ENCODE measurements at regions not wholly inside any gene's neighbourhood (a gene's known extent, or its start where the extent isn't known, plus 50 kb on each side); places are given as distances from the start of the nearest gene placed in this dataset.

GRCh38 chr13:48181482-48182145 lies 51.4 kb upstream of the ITM2B start:
- DNase-seq (ENCODE audit: low read depth in 2 of 3, low spot score in 2 of 3) = no peak

GRCh38 chr13:48178126-48178525 lies 54.9 kb upstream of the ITM2B start:
- DNase-seq (ENCODE audit: low read depth in 2 of 3, low spot score in 2 of 3) = no peak

GRCh38 chr13:48176781-48177180 lies 56.2 kb upstream of the ITM2B start:
- no peak for DNase-seq (ENCODE audit: low read depth in 2 of 3, low spot score in 2 of 3)

- DNase-seq (ENCODE audit: low read depth in 2 of 3, low spot score in 2 of 3) = no peak
These were observed 57.8 kb upstream of the ITM2B start for GRCh38 chr13:48175185-48175584.

GRCh38 chr13:48167866-48168265 lies 65.1 kb upstream of the ITM2B start:
- DNase-seq (ENCODE audit: low read depth in 2 of 3, low spot score in 2 of 3) = no peak

GRCh38 chr13:48165727-48166126 lies 67.3 kb upstream of the ITM2B start:
- DNase-seq (ENCODE audit: low read depth in 2 of 3, low spot score in 2 of 3) = no peak

- no peak for DNase-seq (ENCODE audit: low read depth in 2 of 3, low spot score in 2 of 3)
These were observed 67.9 kb upstream of the ITM2B start for GRCh38 chr13:48165063-48165462.

- DNase-seq (ENCODE audit: low read depth in 2 of 3, low spot score in 2 of 3) = no peak
These were observed 68.2 kb upstream of the MED4 start for GRCh38 chr13:48163061-48163460.

GRCh38 chr13:48162217-48162616 lies 67.3 kb upstream of the MED4 start:
- no peak for DNase-seq (ENCODE audit: low read depth in 2 of 3, low spot score in 2 of 3)

- peak in 1 of 3 donors; percentile 54 for DNase-seq (ENCODE audit: low read depth in 2 of 3, low spot score in 2 of 3)
These were observed 66.8 kb upstream of the MED4 start for GRCh38 chr13:48161530-48162179.

- DNase-seq (ENCODE audit: low read depth in 2 of 3, low spot score in 2 of 3) = no peak
These were observed 65.8 kb upstream of the MED4 start for GRCh38 chr13:48160606-48161278.

- no peak for DNase-seq (ENCODE audit: low read depth in 2 of 3, low spot score in 2 of 3)
These were observed 64.9 kb upstream of the MED4 start for GRCh38 chr13:48159826-48160225.

- no peak for DNase-seq (ENCODE audit: low read depth in 2 of 3, low spot score in 2 of 3)
These were observed 64.5 kb upstream of the MED4 start for GRCh38 chr13:48159401-48159800.

- no peak for DNase-seq (ENCODE audit: low read depth in 2 of 3, low spot score in 2 of 3)
These were observed 64.0 kb upstream of the MED4 start for GRCh38 chr13:48158915-48159314.

GRCh38 chr13:48158290-48158689 lies 63.4 kb upstream of the MED4 start:
- no peak for DNase-seq (ENCODE audit: low read depth in 2 of 3, low spot score in 2 of 3)

- DNase-seq (ENCODE audit: low read depth in 2 of 3, low spot score in 2 of 3) = peak in 1 of 3 donors; percentile 44
These were observed 61.6 kb upstream of the MED4 start for GRCh38 chr13:48156466-48156865.

GRCh38 chr13:48155848-48156247 lies 60.9 kb upstream of the MED4 start:
- DNase-seq (ENCODE audit: low read depth in 2 of 3, low spot score in 2 of 3) = peak; percentile 39 to 83 (median 78)

GRCh38 chr13:48154671-48155070 lies 59.8 kb upstream of the MED4 start:
- no peak for DNase-seq (ENCODE audit: low read depth in 2 of 3, low spot score in 2 of 3)

GRCh38 chr13:48153186-48153585 lies 58.3 kb upstream of the MED4 start:
- no peak for DNase-seq (ENCODE audit: low read depth in 2 of 3, low spot score in 2 of 3)

GRCh38 chr13:48151363-48152161 lies 56.7 kb upstream of the MED4 start:
- DNase-seq (ENCODE audit: low read depth in 2 of 3, low spot score in 2 of 3) = peak in 2 of 3 donors; percentile 67 to 82

- DNase-seq (ENCODE audit: low read depth in 2 of 3, low spot score in 2 of 3) = peak in 1 of 3 donors; percentile 39
These were observed 53.5 kb upstream of the MED4 start for GRCh38 chr13:48148454-48148853.

Data from hematopoietic multipotent progenitor cell (in vitro differentiated cells).